ENCODE measurements at regions not wholly inside any gene's neighbourhood (a gene's known extent, or its start where the extent isn't known, plus 50 kb on each side); places are given as distances from the start of the nearest gene placed in this dataset.

DNA sequence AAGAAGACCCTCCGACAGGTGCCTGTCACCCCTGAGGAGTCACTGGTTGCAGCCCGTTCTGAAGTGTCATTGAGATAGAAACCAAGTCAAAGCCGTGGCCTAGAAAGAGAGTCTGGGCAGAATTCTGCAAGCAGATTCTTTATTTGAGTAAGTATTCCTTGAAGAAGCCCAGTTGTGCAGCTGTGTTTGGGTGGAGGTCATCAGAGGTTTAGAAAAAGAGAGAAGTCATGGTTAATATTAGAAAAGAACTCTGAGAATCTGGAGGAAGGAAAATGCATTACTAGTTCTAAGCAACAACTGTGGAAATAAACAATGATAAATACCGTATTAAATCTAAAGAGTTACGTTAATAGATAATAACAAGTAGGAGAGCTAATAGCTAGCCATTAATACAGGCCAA, 118.8 kb upstream of the KIRREL3 start:
- DNase-seq, result no peak
- Histone ChIP-seq H3K9me3 (no peaks in the 10 kb centered on the region), H3K36me3 (no peaks in the 10 kb centered on the region), H3K4me3 (no peak overlapping the region), H3K27me3 (peaks cover 5% of the 10 kb centered on the region; the same call in 1 of the 2 replicates)

DNA sequence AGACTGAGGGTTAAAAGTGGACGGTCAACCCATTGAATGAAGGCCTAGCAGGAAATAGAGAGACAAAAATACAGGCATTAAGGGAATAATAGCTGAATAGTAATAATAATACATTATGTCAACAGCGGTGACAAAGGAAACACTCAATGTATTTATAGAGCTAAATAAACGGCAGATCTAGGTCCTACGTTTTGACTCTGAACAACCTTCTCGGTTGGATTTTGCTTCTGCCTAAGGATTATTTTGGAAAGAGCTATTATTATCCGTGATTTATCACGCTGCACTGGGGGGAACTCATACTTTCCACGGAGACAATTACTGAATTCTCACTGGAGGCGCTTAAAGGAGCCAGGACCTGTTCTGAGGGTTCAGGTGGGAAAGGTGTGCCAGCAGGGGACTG, 118.2 kb upstream of the KIRREL3 start:
- H3K36me3 ChIP-seq, result no peaks in the 10 kb centered on the region
- DNase-seq, result no peak
- no peaks in the 10 kb centered on the region for H3K9me3 ChIP-seq
- H3K4me3 ChIP-seq, result no peak overlapping the region
- peaks cover 8% of the 10 kb centered on the region for H3K27me3 ChIP-seq

DNA sequence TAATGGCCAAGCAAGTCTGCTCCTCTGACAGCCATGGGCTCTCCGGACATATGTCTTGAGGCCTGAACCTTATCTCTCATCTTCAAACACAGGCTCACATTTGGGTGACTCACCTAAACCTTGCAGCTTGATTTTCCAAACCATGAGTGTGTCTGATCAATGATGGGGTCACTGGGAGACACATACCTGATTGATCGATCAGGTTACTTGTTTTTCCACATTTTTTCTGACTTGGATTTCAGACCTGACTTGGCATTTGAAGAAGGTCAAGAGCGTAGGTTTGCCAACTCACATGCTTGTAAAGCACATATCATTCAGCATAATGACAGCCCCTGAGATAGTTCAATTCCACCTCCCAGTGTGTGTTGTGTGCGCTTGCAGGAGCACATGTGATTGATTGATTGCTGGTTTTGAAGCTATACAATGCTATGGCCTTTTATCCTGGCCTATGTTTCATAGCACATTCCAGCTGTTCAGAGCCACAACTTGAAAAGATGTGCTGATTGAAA, 116.7 kb upstream of the KIRREL3 start:
- DNase-seq, result no peak
- no peak overlapping the region for H3K4me3 ChIP-seq
- no peaks in the 10 kb centered on the region for H3K9me3 ChIP-seq
- H3K36me3 ChIP-seq, result no peaks in the 10 kb centered on the region
- peaks cover 13% of the 10 kb centered on the region for H3K27me3 ChIP-seq

DNA sequence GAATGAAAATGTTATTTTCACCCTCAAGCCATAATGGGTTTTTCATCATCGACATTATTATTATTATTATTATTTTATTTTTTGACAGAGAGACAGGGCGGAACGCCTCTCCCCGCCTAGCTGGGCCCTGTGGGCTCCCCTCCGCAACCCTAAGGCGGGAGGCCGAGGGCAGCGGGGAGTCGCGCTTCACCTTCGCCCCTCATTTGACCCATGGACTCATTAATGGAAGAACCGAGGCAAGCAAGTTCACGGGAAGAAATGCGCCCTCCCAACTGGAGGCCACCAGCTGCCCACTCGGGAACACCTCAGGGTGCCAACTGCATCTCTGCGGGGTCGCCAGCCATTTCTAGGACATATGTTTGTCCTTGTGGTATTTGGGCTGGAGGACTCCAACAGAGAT, 115.3 kb upstream of the KIRREL3 start:
- DNase-seq, result no peak
- Histone ChIP-seq H3K36me3 (no peaks in the 10 kb centered on the region), H3K27me3 (peaks cover 13% of the 10 kb centered on the region), H3K4me3 (no peak overlapping the region), H3K9me3 (no peaks in the 10 kb centered on the region)

DNA sequence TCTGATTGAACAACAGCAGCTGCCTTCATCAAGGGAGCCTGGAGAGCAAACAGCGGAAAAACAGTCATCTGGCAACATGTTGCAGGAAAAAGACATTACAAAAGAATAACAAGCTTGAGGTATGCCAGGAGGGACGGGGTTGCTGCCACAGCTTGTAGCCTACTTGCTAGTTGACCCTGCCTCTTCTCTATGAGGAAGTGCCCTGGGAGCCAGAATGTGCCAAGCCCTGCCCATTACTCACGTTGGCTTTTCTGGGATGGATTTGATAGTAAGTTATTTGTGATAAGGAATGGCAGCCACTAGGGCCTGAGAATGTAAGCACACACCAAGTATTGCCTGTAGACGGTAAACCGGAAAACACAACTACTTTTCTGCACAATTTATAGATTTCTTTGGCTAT, 113.5 kb upstream of the KIRREL3 start:
- no peaks in the 10 kb centered on the region for H3K36me3 ChIP-seq
- no peak for DNase-seq
- no peaks in the 10 kb centered on the region for H3K9me3 ChIP-seq
- H3K27me3 ChIP-seq, result peaks cover 11% of the 10 kb centered on the region
- no peak overlapping the region for H3K4me3 ChIP-seq

DNA sequence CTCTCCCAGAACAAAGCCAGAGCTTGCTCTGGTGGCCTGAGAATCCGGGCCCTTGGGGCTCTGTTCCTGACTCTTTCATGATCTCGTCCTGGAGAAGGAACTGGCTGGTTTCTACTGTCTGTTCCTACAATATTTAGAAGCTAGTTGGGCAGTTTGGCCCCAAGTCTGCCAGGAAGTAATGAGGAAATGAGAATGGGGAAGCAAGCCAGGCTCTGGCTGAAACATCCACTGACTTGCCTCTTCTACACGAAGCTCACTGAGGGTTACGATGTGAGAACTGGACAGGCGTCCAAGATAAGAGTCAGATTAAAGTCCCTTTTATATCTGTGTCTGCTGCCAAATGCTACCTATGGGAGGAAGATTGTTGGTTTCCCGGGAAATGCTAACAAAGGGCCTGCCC, 110.0 kb upstream of the KIRREL3 start:
- Histone ChIP-seq H3K9me3 (no peaks in the 10 kb centered on the region), H3K36me3 (no peaks in the 10 kb centered on the region), H3K27me3 (peaks cover 21% of the 10 kb centered on the region), H3K4me3 (no peak overlapping the region)
- no peak for DNase-seq

DNA sequence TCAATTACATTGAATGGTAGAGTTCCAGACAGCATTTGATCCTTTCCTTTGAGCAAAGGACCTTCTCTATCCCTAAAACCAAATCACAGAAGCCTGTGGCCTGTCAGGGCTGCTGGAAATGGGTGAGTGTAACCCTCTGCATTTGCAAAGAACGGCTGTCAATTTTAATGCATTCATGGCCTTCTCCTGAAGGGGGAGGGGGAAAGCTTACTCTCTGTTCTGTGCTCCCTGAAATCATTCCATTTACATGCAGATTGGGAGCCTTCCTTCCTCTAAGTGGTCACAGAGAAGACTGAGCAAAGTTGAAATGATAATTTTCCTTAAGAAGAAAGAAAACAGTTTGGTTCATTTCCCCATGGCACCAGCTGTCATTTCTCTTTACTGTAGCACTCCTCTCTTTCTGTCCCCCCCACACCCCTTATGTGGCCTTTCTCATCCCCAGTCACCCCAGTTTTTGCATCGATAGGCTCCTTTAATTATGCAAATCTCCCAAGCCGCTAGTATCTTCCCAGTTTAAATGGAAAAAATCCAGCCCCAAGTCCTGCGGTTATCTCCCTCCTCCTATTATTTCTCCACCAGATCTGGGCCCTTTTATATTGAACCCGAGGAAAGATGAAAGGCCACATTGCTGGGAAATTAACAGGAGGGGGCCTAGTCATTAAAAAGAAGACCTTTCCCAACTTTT, 109.4 kb upstream of the KIRREL3 start:
- H3K9me3 ChIP-seq, result no peaks in the 10 kb centered on the region
- H3K4me3 ChIP-seq, result no peak overlapping the region
- peaks cover 21% of the 10 kb centered on the region for H3K27me3 ChIP-seq
- no peak for DNase-seq
- no peaks in the 10 kb centered on the region for H3K36me3 ChIP-seq

DNA sequence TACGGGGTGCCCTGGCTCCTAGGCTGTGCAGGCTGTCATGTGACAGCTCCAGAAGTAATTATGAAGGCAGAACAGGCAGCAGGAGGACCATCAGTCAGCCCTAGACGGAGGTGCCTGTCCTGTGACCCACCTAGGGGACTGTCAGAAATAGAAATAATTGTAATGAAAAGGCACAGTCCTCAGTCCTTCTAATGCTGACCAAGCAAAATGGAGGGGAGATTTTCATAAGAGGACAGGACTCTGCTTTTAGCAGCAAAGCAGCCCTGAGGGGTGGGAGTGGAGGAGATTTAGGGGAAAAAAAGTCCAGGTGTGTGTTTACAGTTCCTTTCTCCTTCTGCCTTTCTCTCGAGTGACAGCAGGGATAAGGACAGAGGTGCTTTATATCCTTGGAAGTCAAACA, 108.3 kb upstream of the KIRREL3 start:
- Histone ChIP-seq H3K9me3 (no peaks in the 10 kb centered on the region), H3K27me3 (peaks cover 19% of the 10 kb centered on the region), H3K36me3 (no peaks in the 10 kb centered on the region), H3K4me3 (no peak overlapping the region)
- DNase-seq, result no peak

DNA sequence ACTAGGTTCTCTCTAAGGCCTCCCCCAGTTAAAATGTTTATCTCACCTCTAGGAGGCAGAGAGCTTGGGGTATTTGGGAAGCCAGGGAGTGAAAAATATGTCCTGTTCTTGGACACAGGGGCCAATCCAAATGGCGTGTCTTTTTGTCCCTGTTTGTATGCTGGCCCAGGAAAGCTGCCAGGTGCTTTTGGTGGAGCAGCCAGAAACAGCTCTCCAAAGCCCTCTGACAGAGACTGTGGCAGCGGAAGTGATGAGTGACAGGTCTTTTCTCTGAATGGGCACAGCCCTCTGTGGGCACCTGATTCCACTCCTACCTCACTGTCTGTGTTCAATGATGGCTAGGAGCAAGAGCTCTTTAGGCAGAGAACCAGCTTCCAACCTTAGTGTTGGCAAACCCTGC, 106.4 kb upstream of the KIRREL3 start:
- Histone ChIP-seq H3K4me3 (no peak overlapping the region), H3K36me3 (no peaks in the 10 kb centered on the region), H3K9me3 (no peaks in the 10 kb centered on the region), H3K27me3 (peaks cover 10% of the 10 kb centered on the region; the same call in 1 of the 2 replicates)
- no peak for DNase-seq

DNA sequence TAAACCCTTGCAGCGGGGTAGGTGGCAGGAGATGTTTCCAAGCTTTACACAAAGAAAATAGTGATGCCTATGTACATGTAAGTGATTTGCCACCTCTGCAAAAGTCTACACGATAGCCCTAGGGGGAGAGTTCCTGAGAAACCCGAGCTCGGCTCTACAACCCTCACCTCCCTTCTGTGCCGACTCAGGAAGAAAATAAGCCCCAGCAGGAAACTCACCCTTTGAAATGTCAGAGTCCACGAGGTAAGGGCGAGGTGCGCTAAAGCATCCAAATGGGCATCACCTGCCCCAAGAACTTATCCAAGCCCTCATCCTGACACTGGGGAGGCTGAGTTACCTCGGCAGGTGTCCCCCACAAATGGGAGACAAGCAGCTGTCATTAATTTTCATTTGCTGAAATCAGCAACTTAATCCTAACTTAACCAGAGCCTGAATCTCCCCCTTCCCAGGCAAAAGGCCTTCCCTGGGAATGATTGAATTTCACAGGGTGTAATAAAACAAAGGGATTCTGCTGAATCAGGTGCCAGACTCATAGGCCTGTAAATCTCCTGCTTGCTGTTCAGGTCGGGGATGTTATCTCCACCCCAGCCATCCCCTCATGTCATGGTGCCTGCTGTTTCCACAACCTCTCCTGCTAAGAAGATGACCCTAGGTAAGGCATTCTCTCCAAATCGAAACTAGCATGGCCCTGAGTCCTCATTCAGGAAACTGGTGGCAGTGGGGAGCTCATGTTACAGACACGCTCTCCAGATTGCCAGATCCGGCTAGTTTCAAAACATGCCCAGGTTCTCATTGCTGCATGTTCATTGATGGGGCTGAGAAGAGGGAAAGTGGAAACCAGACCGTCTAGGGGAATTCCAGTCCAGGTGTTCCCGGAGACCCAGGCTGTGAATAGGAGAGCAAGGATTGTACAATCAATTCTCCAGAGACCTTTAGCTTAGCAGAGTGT, 105.3 kb upstream of the KIRREL3 start:
- DNase-seq, result no peak
- Histone ChIP-seq H3K4me3 (no peak overlapping the region), H3K9me3 (no peaks in the 10 kb centered on the region), H3K27me3 (peaks cover 10% of the 10 kb centered on the region; the same call in 1 of the 2 replicates), H3K36me3 (no peaks in the 10 kb centered on the region)

DNA sequence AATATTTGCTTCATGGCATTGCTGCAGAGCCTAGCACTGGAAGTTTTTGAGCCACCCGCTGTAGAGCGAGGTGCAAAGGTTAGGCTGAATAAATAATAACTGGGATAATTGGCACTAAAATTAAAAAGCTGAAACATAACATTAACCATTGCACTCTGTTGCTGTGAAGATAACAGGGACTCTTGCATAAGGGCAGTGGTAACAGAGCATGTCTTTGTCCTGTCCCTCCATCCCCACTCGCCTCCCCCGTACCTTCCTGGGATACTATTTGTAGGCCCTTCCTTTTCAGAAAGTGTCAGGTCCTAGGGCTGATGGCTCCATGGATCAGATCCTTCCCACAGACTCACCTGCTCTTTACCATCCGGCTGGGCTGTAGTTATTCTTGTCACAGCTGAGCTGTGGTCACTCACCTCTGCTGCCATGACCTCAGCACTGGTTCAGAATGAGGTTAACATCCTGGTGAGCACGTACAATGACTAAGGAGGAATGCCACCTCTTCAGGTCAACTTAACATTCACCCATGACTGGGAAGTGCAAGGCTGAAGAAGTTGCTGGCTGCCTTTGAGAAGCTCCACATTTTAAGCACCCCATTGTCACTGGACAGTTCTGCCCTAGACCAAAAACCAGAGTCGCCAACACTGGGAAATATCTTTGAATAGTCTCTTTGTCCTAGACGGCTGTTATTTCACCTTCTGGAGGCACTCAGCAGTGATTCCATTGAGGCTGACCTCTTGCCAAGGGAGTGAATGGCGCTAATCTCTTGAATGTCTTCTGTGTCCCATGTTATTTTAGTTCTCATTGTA, 103.2 kb upstream of the KIRREL3 start:
- Histone ChIP-seq H3K27me3 (peaks cover 13% of the 10 kb centered on the region; the same call in 1 of the 2 replicates), H3K36me3 (no peaks in the 10 kb centered on the region), H3K9me3 (no peaks in the 10 kb centered on the region), H3K4me3 (no peak overlapping the region)
- DNase-seq, result no peak

DNA sequence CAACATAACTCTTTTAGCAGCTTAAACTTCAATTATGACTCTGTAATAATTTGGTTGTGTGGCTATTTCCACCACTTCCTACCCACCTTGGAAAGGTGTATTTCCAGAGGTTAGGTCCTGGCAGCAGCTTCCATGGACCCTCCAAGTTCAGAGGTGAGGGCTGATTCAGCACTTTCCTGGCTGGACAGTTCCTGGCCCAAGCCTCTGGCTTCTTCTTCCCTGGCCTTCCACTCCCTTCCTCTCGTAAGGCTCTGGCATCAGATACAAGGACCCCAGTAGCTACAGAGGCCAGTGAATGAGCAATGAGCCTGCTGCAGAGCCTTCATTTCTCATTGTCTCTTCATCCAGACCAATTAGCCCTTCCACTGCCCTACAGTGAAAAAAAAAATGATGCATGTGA, 98.1 kb upstream of the KIRREL3 start:
- Histone ChIP-seq H3K36me3 (no peaks in the 10 kb centered on the region), H3K9me3 (peaks cover 1% of the 10 kb centered on the region; the same call in 1 of the 2 replicates), H3K27me3 (peaks cover 10% of the 10 kb centered on the region), H3K4me3 (no peak overlapping the region)
- DNase-seq, result no peak

DNA sequence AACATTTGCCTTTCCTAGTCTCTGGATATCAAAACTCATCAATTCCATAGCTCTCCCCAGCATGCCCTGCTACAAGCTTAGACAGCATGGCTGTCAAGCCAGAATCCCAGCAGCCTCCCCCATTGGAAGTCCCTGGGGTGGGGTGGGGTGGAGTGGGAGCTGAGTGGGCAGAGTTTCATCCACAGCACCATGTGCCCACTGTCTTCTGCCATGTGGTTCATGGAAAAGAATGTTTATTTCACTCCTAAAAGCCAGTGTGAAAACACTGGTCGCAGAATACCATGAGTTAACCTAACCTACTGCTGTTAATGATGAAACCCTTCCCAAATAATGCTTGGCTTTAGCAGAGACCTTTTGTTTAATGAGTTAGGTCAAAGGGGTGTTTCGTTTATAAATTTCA, 80.2 kb upstream of the KIRREL3 start:
- Histone ChIP-seq H3K9me3 (no peaks in the 10 kb centered on the region), H3K27me3 (no peaks in the 10 kb centered on the region), H3K4me3 (no peak overlapping the region), H3K36me3 (no peaks in the 10 kb centered on the region)
- no peak for DNase-seq

DNA sequence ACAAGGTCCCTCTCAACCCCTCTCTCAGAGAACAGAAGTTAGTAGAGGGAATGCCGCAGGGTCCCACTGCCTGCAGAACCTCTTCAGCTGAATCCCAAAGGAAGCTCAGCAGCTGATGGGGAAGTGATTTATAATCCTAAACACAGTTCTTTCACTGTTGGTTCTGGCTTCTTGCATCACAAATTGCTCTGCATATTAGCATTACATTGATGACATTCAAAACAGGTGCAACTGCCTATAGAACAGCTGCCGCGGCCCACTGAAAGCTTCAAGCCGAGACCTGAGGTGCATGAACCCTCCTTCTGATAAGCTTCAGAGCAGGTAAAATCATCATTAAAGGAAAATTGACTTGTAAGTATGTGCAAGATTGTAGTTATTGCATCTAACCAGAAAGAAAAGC, 75.2 kb upstream of the KIRREL3 start:
- Histone ChIP-seq H3K27me3 (no peaks in the 10 kb centered on the region), H3K9me3 (no peaks in the 10 kb centered on the region), H3K36me3 (no peaks in the 10 kb centered on the region), H3K4me3 (no peak overlapping the region)
- no peak for DNase-seq

DNA sequence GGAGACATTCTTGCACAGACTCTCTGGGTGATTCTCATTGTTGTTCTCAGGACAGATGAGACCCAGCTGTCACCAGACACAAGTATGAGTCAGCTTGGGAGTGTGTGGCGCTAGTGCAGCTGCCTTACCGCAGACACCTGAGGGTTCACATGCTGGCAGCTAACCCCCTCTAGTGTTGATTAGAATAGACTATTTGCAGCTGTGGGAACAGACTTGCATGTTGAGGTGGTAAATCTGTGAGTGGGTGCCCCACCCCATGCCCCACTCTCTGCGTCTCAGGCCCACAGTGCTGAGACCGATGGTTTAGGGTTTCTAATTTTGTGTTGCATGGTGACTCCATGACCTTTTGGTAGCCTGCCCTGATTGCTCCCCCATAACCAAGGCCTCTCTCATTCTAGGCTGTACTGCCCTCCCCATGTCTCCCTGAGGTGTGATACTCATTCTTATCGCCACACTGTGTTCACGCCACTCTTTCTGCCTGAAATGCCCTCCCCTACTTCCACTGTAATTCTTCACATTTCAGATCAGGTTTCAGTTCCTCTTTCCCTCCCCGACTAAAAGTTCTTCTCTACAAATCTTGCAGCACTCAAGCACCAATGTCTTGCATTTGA, 73.7 kb upstream of the KIRREL3 start:
- Histone ChIP-seq H3K9me3 (no peaks in the 10 kb centered on the region), H3K4me3 (no peak overlapping the region), H3K36me3 (no peaks in the 10 kb centered on the region), H3K27me3 (peaks cover 4% of the 10 kb centered on the region; the same call in 1 of the 2 replicates)
- peak; percentile 55 for DNase-seq

DNA sequence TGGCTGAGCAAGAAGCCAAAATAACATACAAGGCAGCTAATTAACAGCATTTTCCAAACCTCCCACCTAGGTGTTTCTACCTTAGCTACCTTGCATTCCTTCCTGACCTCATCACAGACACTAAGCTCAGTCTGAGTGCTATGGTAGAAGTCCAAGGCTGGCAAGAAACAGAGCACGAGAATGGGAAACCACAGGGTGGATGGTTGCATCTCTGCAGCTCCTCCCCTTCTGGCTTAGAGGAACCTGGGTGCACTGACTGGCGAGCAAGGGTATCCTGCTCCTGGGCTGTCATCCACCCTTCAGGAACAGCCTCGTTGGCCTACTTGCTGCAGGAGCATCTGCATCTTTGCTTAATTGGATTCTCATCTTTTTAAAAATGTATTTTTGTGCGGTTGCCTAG, 73.1 kb upstream of the KIRREL3 start:
- no peak overlapping the region for H3K4me3 ChIP-seq
- no peak for DNase-seq
- no peaks in the 10 kb centered on the region for H3K9me3 ChIP-seq
- H3K27me3 ChIP-seq, result peaks cover 4% of the 10 kb centered on the region; the same call in 1 of the 2 replicates
- no peaks in the 10 kb centered on the region for H3K36me3 ChIP-seq

All from MG63 (cell line).